Bone marrow (tissue), 2 donors: ENCODE measurements at regions not wholly inside any gene's neighbourhood (a gene's known extent, or its start where the extent isn't known, plus 50 kb on each side); places are given as distances from the start of the nearest gene placed in this dataset.

ENCODE experiments used
- DNase-seq, 2 donors: peaks; one replicate each; lab custom pipeline; 2025; lab: John Stamatoyannopoulos, UW

DNA sequence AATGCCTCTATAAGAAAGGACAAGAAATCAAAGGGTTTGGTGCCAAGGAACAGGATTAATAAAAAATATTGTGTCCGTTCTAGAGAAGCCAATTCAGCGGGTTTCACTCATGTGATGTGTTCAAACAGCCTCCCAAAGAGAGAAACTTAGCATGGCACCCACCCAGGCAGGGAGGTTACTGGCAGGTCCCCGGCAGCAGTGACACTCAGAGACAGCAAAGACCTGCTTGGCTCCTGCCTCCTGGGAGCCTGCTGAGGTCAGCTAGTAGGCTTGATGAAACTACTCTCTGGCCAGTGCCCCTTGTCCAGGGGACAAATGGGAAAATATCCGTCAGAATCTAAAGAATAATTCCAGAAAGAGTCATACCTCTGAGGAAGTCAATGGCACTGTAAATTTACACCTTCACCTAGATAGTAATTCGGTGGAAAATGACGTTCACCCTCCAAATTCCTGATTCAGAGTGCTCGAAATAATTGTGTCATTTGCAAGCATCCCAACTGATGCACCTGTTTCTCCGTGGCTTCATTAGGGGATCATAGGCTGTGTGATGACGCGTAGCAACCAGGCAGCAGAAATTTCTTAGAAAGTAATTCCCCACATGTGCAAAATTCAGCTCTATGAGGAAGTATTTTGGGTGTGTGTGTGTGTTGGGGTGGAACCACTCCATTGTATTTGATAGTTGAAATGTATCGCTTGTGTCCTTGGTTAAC lies 481.5 kb upstream of the ZFHX3 start:
- no peak for DNase-seq

DNA sequence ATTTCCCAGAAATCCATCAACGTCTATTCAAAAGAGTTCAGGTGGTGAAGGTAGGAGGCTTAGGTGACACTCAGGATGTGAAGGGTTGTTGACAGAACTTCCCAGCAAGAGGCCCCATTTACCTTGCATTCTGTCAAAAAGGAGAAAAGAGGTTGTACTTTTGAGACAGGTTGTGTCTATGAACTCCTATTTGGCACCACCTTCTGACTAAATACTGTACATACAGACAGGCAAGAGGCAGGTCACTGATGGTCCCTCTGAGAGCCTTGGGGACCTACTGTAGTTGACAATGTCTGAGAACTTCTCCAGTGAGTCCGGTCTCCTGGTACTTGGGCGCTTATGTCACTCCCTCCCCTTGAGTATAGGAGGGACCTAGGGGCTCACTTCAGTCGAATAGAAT lies 479.3 kb upstream of the ZFHX3 start:
- DNase-seq: no peak

DNA sequence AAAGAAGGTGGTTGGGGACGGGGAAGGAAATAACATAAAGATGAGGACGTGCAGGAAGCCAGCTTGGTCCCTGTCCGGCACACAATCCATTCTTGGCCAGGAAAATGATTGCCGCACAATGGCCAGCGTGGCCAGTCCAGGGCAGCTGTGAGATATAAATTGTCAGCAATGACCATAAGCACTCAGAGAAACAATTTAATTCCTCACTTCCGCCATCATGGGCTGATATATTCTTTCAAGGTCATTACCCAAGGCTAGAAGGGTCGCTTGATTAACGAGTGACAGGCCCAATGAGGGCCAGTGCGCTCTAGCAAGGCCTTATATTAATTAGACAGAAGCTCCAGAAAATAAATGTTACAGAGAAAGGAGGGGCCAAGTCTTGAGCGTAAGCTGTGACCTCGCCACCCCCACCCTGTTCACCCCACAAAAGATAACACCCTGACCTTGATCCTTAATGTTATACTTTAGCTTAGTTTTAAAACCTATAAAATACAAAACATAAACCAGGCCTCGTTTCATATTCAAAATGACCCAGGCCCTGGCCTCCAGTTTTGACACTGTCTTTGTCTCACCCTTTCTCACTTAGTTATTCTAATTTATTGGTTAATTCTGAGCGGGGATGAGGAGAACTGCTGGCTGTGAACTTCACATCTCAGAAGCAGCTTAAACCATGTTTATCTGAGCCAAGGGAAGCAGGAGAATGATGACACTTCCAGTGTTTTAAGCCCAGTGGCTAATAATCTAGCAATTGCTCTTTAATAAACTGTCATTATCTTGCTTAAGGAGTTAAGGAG lies 478.3 kb upstream of the ZFHX3 start:
- DNase-seq: no peak

DNA sequence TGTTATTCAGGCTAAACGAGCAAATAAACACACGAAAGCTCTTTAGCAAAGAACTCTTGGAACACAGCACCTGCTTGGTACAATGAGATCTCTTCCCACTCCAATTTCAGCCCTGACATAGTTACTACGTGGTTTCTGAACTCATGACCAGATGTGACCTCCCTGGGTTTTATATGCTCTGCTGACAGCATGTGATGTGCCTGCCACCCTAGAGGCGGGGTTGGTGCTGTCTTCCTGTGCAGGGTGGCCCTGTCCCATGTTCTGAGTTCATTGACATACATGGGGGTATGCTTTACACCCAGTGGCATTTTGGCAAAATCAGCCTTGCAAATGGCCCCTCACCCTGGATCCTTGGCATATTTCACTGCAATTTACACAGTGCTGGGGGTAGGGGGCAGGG lies 475.3 kb upstream of the ZFHX3 start:
- no peak for DNase-seq

DNA sequence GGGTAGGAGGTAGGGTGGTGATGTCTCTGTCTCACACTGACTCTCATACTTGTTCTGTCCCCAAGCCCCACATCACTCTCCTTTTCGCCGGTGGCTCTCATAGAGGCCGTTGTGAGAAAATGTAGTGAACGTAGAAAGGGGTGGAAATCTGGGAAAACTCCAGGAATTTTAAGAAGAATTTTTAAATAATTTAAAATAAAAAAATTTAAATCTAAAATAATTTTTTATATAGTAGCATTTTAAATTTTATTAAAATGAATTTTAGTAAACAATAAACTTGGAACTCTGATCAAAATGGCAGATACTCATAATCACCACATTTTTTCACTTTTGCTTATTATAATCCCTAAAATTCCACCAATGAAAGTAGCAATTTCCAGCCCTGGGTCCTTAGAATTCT lies 473.6 kb upstream of the ZFHX3 start:
- DNase-seq: no peak

DNA sequence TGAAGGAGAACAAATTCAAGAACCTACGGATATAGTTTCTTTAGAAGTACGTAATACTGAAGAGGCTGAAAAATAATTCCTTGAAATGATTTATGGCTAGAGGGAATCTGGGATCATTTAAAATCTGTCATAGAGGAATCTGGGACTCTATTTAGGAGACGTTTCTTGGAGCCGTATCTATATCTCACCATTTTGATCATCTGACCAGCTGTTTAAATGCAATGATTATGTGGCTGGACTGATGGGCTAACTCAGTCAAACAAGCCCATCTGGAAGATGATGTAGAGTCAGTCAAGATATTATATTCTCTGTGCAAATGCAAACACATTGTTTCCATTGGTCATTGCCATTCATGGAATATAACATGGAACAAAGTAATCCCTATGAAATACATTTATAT lies 467.7 kb upstream of the ZFHX3 start:
- no peak for DNase-seq

DNA sequence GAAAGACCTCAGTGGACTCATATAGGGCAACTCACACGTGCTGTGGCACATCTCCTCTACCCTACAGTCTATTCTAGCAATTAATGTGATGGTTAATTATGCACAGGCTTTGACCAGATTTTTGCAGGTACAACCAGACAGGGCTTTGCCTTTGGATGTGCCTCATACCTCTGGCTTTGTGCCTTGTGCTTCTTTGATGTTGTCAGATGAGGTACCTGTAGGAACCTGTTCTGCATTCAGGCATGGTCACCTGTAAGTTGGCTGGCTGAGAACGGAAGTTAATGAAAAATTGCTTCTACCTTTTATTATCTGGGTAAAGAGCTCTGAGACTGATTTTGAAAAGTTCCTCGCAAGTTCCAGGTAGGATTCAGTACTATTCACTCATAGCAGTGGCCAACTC lies 462.9 kb upstream of the ZFHX3 start:
- no peak for DNase-seq

DNA sequence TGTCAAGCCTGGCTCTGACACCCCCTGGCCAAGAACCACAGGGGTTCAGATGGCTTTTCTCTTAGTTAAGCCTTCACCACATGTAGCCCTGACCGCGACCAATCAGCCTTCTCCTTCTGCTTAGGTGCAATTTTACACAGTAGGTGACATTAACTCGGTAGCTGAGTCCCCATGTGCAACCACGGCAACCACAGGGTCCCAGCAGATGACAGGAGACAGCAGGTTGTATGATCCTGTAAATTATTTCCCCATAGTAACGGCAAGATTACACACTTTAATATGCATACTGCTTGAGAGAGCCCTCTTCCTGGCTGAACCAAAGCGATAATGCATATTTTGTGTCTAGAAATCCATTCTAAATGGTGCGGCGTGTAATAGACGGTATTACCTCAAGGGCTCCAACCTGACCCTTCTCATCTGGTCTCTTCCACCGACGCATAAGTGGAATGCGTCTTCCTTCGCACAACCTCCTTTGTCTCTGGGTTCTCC lies 458.7 kb upstream of the ZFHX3 start:
- DNase-seq: no peak

DNA sequence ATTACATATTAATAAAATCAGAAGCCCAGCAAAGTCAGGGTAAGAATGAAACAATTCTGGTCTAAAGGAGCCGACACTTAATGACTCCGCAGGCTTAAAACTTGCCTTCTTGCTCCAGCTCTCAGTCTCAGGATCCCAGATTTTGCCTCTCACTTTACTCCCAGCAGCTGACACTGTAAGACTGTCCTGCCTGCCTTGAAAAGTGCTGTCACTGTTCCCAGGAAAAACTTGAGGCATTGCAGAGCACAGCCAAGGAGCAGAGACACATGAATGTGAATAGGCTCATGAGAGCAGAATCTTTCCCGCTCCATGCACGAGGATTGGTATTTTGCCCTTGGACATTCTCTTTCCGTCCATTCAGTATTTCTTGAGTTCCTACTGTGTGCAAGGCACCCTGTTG lies 457.6 kb upstream of the ZFHX3 start:
- no peak for DNase-seq

DNA sequence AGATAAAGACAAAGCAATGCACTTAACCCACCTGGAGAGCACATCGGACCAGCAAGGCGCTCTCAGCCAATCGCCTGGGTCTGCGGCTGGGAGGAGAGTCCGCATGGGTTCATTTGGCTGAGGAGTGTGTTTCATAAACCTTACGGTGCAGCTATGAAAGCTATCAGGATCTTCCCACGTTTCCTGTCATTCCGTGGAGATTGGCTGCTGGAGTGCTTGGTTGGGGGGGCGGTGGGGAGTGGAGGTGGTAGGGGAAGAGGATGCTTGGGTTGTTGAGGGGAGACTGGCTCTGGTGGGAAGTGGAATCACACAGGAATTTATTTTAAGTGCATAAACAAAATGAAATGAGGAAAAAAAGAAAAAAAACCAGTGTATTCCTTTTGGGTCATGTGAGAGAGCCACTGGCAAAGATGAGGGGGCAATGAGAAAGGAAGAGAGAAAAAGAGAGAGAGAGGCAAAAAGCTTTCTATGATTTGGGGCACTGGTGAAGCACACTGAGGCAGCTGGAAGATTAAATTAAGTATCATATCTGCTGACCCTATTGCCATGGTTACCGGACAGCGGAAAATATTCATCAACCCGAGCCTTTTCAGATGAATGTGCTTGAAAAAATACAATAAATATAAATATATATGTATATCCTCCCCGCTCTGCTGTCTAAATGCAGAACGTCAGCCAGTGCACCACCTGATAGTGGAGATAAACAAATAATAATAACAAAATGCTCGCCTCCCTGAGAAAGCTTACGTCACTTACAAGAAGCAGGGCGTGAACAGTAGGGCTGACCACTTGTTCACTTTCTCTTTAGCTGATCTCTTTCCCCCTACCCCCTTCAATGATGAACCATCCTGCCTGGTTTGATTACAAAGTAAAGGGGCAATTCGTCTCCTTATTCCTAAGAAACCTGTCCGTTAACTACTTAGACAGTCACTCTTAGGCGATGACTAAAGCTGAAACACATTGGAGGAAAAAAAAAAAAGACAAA lies 457.0 kb upstream of the ZFHX3 start:
- no peak for DNase-seq

DNA sequence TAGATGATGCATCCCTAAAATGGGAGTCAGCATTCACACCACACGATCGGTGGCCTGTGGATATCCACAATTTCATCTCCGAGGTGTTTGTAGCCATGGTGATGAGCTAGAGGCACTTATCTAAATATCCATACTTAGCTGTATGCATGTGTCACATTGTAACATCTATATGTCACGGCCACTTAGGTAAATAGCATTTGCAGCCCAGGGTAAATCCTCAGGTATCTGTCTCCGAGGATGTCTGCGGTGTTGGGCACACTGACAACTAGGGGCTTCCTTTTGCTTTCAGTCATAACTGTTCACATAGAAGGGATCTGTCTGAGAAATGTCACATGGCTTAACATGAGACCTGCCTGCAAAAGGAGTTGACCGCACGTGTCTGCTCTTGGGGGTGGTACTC lies 455.2 kb upstream of the ZFHX3 start:
- DNase-seq: no peak

DNA sequence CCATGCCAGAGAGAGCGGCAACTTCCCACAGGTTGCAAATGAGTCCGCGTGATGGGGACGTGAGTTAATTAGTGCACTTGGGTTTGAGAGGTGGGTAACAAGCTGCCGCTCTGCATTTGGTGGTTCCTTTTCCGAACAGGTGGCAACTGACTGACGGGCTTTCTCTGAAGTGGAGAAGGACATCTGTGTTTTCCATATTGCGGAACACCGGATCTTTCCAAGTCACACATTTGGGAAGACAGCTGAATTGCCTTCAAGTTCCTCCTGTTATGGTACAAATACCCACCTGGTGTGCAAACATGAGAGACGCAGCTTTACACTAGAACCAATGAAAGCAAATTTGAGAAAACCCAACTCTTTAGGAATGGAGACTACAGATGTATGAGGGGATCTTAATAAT lies 451.3 kb upstream of the ZFHX3 start:
- DNase-seq: no peak

DNA sequence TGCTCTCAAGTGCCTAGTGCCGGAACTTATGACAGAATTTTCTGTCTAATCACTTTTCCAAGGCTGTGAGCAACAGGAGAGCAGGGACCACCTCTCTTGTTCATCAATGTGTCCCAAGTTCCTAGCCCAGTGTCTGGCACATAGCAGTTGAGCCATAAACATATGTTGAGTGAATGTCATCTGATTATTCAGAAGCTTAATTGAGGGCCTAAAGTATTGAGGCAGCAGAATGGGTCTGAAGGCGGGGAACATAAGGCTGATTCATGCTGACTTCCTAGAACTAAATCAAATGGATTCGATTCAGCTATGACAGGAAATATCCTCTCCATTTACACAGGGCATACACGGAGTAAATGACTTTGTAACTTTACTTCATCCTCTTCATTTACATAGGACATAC lies 438.0 kb upstream of the ZFHX3 start:
- DNase-seq: no peak

DNA sequence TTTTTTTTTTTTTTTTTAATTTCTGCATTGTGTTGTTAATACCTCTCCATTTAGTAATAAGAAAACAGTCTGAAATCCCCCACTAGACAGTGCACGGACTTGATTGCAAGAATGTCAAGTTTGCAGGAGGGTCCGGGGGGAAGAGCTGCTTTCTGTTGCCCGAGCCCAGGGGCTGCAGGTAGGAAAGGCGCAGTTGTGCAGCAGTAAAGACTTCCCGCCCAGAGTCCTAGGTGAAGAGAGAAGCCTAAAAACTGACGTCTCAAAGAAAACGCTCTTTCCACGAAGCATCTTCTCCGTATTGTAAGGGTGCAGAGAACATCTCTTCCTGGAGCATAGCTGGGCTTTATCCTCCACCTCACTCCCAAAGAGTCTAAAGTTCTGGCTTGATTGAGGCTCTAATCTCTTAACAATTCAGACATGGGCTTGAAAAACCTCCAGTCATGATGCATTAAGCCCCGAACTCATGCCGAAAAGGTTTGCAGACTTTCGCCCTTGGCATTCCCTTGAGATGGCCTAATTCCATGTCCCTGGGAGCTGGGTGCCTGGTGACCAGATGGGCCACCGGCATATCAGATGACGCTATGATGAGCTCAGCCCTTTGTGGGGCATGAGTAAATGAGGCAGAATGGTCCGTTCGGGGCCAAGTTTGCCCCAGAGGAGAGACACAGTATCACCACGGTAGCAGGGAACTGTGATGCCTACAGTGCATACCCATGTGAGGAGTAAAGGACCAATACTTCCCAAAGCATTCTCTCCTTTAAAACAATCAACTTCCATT lies 436.2 kb upstream of the ZFHX3 start:
- no peak for DNase-seq

DNA sequence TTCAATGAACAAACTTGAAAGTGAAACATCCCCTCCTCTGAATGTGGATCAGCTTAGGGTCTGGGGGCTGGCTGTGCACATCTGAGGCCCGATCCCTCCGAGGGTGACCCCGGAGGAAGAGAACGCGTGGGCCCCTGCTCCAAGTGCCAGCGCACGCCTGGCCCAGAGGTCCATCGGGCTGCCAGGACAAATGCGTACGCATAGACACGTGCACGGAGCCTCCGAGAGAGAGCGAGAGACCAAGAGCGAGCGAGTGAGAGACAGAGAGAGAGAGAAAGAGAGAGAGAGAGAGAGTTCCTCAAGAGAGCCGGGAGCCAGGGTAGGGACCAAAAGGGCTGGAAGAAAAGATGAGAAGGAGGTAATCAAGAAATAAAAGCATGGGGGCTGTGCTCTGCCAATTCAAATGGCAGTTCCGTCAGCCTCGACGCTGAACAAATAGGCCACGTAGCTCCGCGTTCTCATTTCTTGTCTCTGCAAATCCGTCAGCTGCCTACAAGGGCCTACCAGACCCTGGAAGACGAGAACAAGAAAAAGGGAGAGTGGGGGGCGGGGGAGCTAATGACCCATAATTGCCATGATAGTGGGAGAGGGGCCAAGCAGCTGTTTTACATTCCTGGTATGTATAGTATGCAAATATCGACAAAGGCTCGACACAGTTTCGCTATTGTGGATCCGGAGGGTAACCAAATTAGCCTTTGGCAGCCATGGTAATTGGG lies 435.3 kb upstream of the ZFHX3 start:
- no peak for DNase-seq

DNA sequence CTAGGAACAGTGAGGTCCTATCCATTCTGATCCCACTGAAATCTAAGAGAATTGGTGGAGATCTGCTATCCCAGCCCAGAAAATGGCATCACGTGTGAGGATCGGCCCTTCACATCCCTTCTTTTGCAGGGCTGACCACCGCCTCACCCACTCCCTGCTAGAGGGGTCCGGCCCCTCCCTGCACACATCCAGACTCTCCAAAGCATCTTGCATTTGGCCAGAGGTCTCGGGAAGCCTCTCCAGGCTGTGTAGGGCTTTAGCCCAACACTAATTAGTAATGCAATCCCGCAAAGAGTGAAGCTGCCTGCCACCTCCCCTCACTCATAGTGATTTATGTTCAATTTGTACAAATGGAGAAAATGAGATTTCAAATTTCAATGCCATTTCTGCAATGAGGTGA lies 434.4 kb upstream of the ZFHX3 start:
- no peak for DNase-seq

DNA sequence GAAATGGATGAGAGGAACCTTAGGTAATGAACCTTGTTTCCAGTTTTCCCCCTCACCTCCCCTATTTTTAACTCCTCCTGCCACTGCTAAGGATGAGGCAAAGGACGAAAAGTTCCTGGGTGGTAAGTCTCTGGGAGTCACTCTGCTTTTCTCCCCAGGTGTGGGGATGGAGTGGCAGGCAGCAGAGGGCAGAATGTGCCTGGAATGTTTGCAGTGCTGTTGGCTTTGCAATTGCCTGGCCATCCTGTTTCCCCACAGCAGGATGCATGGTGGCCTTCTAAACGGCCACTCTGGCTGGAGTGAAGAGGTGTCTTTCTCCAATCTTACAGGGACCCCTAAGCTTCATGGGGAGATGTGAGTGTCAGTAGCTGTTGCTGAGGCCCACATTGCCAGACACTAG lies 432.5 kb upstream of the ZFHX3 start:
- no peak for DNase-seq

DNA sequence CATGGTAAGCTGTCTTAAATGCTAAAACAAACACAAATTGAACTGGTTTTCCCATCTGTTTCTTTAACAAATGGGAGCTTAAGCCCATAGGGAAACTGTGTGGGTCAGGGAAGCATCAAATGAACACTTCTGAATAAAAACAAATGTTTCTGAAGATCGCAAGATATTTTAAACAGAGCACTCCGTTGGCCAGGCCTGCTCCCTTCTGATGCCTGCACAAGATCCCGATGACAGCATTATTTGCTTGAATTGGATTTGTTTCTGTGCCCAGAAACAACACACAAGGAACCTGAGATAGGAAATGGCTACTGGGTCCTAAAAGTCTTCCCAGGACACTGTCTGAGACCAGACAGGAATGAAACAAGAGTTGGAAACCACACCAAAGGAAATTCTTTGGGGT lies 425.8 kb upstream of the ZFHX3 start:
- no peak for DNase-seq

DNA sequence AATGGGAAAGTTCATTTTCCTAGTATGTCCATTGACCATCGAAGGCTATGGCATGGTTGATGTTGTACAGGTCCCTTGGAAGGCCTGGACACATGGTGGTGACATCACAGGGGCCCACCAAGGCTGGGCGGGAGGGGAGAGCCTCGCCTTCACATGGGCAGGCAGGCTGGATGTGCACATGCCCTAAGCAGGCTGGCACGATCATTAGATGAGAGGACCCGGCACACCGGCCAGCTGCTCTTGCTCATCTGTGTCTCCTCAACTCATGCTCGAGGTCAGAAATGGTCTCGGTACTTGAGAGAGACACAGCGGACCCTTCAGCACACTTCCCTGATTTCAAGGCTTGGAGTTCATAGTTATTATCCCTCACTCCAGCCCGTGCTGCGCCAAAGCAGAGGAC lies 416.9 kb upstream of the ZFHX3 start:
- no peak for DNase-seq

DNA sequence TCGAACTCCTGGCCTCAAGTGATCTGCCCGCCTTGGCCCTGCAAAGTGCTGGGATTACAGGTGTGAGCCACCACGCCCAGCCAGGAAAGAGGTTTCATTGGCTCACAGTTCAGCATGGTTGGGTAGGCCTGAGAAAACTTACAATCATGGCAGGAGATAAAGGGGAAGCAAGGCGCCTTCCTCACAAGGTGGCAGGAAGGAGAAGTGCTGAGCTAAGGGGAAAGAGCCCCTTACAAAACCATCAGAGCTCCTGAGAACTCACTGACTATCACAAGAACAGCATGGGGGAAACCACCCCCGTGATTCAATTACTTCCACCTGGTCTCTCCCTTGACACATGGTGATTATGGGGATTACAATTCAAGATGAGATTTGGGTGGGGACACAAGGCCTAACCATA lies 411.7 kb upstream of the ZFHX3 start:
- DNase-seq: no peak

DNA sequence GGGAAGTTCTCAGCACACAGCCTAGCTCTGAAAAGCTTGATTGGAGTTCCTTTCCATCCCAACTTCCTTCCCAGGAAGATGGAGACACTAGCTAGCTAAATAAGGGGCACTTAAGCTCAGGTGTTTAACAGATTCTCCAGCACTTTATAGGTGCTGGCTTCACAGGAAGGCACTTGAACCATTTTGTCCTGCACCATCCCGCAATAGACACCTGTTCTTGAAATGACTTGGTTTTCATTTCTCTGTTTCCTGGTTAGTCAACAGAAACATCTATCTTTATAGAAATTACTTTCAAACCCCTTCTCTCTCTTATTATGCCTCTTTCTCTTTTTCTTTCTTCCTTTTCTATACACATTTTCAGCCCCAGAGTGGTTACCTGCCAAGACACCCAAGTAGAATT lies 409.9 kb upstream of the ZFHX3 start:
- DNase-seq: no peak
